Type B pancreatic cell (in vitro differentiated cells): ENCODE measurements at regions not wholly inside any gene's neighbourhood (a gene's known extent, or its start where the extent isn't known, plus 50 kb on each side); places are given as distances from the start of the nearest gene placed in this dataset.
A peak's percentile ranks its signal among the peaks of the same experiment; 100 is the strongest.

ENCODE experiments used
- DNase-seq: peaks from one replicate; pipeline ENCODE4 v3.0.0; 2021; ENCODE audit warnings: mixed read lengths; ENCODE audit not compliant: unreplicated experiment; ENCODE audit errors: extremely low spot score
- H3K27ac Mint-ChIP-seq: 2 replicates; pipeline ENCODE4 v1.8.0; 2021; ENCODE audit warnings: mild to moderate bottlenecking, mixed read lengths
- H3K27me3 Mint-ChIP-seq: 2 replicates; pipeline ENCODE4 v1.8.0; 2021; ENCODE audit warnings: mixed read lengths
- H3K36me3 Mint-ChIP-seq: 2 replicates; pipeline ENCODE4 v1.8.0; 2021; ENCODE audit warnings: mixed read lengths
- H3K4me1 Mint-ChIP-seq: one replicate; pipeline ENCODE4 v1.8.0; 2021; ENCODE audit warnings: mixed read lengths; ENCODE audit not compliant: unreplicated experiment
- H3K4me3 Mint-ChIP-seq: 2 replicates; pipeline ENCODE4 v1.8.0; 2021; ENCODE audit warnings: mild to moderate bottlenecking, mixed read lengths
- H3K9me3 Mint-ChIP-seq: 2 replicates; pipeline ENCODE4 v1.8.0; 2021; ENCODE audit warnings: mixed read lengths
- TF ChIP-seq, protein P1 (sequence below): fragments of 200-600 bp; sonication (generic); conservative IDR thresholded peaks from 2 replicates; pipeline ENCODE4 v1.5.0; 2021; ENCODE audit warnings: antibody characterized with exemption, mild to moderate bottlenecking

DNA sequence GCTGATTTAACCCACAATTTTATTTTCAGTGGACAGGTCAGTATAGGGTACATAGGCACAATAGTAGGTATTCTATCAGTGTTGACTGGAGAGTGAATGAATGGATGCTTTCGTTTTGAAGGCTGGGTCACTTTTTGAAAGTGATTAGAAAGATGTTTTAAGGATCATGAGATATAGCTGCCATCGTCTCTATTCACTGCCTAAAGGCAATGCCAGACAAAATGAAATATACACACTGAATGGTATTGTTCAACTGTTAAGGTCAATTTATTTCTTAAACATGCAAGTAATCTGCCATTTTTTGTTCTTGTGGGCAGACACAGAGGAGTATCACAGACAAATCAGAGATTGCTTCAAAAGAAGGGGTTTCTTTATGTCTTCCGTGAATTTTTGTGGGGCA is 395.3 kb downstream of the VGLL3 start:
- Mint-ChIP-seq H3K4me1 (no peaks in the 10 kb centered on the region), H3K36me3 (no peaks in the 10 kb centered on the region), H3K27me3 (no peaks in the 10 kb centered on the region), H3K9me3 (no peaks in the 10 kb centered on the region), H3K4me3 (no peak overlapping the region), H3K27ac (no peak overlapping the region)
- TF ChIP-seq, protein P1, sequence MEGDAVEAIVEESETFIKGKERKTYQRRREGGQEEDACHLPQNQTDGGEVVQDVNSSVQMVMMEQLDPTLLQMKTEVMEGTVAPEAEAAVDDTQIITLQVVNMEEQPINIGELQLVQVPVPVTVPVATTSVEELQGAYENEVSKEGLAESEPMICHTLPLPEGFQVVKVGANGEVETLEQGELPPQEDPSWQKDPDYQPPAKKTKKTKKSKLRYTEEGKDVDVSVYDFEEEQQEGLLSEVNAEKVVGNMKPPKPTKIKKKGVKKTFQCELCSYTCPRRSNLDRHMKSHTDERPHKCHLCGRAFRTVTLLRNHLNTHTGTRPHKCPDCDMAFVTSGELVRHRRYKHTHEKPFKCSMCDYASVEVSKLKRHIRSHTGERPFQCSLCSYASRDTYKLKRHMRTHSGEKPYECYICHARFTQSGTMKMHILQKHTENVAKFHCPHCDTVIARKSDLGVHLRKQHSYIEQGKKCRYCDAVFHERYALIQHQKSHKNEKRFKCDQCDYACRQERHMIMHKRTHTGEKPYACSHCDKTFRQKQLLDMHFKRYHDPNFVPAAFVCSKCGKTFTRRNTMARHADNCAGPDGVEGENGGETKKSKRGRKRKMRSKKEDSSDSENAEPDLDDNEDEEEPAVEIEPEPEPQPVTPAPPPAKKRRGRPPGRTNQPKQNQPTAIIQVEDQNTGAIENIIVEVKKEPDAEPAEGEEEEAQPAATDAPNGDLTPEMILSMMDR: no peak
- no peak for DNase-seq

DNA sequence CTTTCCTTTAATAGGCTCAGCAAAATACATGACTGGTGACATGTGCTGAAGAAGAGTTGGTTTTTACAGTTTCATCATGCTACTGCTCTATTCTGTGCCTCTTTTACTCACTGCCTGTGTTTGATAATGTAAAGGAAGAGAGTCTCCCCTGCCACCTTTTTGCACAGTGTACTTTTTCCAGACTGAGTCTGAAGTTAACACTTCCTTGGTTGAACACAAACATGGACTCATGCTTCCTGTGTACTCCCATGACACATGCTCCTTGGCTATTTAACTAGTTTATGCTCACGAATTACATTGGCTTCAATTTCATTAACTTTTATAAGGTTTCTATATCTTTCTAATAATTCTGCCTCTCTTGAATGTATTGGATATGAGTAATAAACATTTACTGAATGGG is 396.1 kb downstream of the VGLL3 start:
- H3K36me3 Mint-ChIP-seq: no peaks in the 10 kb centered on the region
- DNase-seq: no peak
- no peaks in the 10 kb centered on the region for H3K27me3 Mint-ChIP-seq
- no peaks in the 10 kb centered on the region for H3K4me1 Mint-ChIP-seq
- no peaks in the 10 kb centered on the region for H3K9me3 Mint-ChIP-seq
- H3K4me3 Mint-ChIP-seq: no peak overlapping the region
- TF ChIP-seq, protein P1: no peak
- no peak overlapping the region for H3K27ac Mint-ChIP-seq

DNA sequence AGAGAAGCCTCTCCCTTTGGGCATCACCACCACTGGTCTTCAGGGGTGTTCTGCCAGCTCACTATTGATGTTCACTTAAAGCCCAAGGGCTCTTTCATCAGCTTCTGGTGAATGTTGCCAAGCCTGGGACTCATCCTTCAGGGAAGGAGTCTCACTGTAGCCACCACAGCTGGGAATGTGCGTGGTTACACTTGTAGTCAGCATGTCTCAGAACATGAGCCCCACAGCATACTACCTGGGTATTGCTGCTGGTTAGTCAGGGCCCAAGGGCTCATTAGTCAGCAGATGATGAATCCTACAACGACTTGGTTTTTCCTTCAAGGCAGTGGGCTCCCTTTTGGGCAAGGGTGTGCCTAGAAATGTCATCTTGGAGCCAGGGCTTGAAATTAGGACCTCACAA is 412.9 kb downstream of the VGLL3 start:
- Mint-ChIP-seq H3K9me3 (no peaks in the 10 kb centered on the region), H3K36me3 (no peaks in the 10 kb centered on the region), H3K27ac (no peak overlapping the region), H3K27me3 (no peaks in the 10 kb centered on the region), H3K4me1 (no peaks in the 10 kb centered on the region), H3K4me3 (no peak overlapping the region)
- TF ChIP-seq, protein P1: no peak
- no peak for DNase-seq

DNA sequence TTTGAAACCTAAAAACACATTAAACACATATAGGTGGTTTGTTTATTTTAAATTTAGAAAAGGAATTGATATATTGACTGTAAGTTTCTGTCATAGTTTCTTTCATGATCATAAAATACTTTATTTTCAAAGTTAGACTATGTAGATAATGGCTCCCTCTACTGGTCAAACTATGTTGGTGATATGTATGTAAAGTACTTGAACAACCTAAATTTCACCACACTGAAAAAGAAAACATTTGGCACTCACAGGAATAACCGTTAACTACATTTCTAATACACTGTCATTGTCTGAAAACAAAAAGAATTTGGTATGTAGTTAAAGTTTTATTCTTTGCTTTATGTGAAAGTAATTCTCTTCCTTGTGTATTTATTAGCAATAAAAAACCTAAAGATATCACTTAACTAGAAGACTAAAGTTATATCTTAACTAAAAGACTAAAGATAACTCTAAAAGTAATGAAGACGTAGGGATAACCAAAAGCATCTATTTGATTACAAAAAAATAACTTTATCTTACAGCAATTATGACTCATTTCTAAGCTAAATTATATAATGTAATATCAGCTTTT is 427.5 kb downstream of the VGLL3 start:
- H3K9me3 Mint-ChIP-seq: no peaks in the 10 kb centered on the region
- peaks cover 21% of the 10 kb centered on the region for H3K27me3 Mint-ChIP-seq
- H3K36me3 Mint-ChIP-seq: no peaks in the 10 kb centered on the region
- no peak overlapping the region for H3K4me3 Mint-ChIP-seq
- TF ChIP-seq, protein P1: peak; percentile 89
- H3K27ac Mint-ChIP-seq: no peak overlapping the region
- no peak for DNase-seq
- no peaks in the 10 kb centered on the region for H3K4me1 Mint-ChIP-seq

DNA sequence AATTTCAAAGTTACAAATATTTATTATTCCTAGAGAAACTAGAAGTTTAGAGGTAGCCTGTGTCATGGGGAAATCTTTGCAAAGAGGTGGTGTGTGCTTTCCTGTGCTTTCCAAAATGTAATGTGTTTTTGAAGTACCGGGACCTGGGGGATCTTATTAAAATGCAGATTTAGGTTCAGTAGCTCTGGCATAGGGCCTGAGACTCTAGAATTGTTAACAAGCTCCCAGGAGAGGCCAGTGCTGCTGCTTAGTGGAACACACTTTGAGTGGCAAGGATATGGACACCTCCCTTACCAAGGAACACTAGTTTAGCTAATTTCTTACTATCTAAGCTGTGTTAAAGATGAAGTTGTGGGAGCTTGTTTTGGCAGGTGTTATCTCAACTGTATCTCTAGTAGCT is 428.9 kb downstream of the VGLL3 start:
- H3K27ac Mint-ChIP-seq: no peak overlapping the region
- H3K4me3 Mint-ChIP-seq: no peak overlapping the region
- no peaks in the 10 kb centered on the region for H3K36me3 Mint-ChIP-seq
- TF ChIP-seq, protein P1: no peak
- H3K9me3 Mint-ChIP-seq: no peaks in the 10 kb centered on the region
- no peak for DNase-seq
- no peaks in the 10 kb centered on the region for H3K4me1 Mint-ChIP-seq
- peaks cover 25% of the 10 kb centered on the region for H3K27me3 Mint-ChIP-seq

DNA sequence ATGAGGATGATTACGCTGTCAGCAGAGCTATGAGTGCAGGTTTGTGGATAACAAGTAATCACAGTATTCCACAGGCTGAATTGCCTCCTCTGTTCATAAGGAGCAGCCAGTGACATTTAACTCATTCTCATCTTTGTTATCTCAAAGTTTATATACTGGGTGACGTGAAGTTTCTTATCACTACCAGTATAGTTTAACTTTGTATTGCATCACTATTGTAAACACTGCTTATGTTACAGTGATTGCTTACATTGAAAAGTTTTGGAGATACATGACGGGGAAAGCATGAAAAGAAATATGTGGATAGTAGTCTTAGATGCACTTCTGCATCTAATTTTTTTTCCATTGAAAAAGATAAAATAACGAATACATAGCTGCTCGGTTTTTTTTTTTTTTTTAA is 429.7 kb downstream of the VGLL3 start:
- Mint-ChIP-seq H3K9me3 (no peaks in the 10 kb centered on the region), H3K36me3 (no peaks in the 10 kb centered on the region), H3K4me1 (no peaks in the 10 kb centered on the region), H3K27ac (no peak overlapping the region), H3K27me3 (peaks cover 25% of the 10 kb centered on the region), H3K4me3 (no peak overlapping the region)
- TF ChIP-seq, protein P1: no peak
- DNase-seq: no peak
